ENCODE measurements at regions not wholly inside any gene's neighbourhood (a gene's known extent, or its start where the extent isn't known, plus 50 kb on each side); places are given as distances from the start of the nearest gene placed in this dataset.

- intact Hi-C loops (cut with micrococcal nuclease), result no loop called here
Observed at GRCh38 chr7:81623251-81623855, 146.5 kb downstream of the HGF start.

GRCh38 chr7:81621893-81622292 is 148.0 kb downstream of the HGF start:
- Mint-ChIP-seq H3K9me3 (no peaks in the 10 kb centered on the region), H3K36me3 (ENCODE audit: low read depth) (no peaks in the 10 kb centered on the region), H3K4me1 (ENCODE audit: low read depth) (no peaks in the 10 kb centered on the region), H3K4me3 (ENCODE audit: low read depth) (no peak overlapping the region), H3K27ac (no peak overlapping the region), H3K27me3 (ENCODE audit: low read depth) (no peaks in the 10 kb centered on the region)
- DNase-seq (ENCODE audit: low spot score), result no peak
- intact Hi-C loops (cut with micrococcal nuclease), result no loop called here

More at GRCh38 chr7:81623251-81623855, 146.5 kb downstream of the HGF start:
- Mint-ChIP-seq H3K36me3 (ENCODE audit: low read depth) (no peaks in the 10 kb centered on the region), H3K4me1 (ENCODE audit: low read depth) (no peaks in the 10 kb centered on the region), H3K27me3 (ENCODE audit: low read depth) (no peaks in the 10 kb centered on the region), H3K9me3 (no peaks in the 10 kb centered on the region), H3K4me3 (ENCODE audit: low read depth) (no peak overlapping the region), H3K27ac (no peak overlapping the region)
- DNase-seq (ENCODE audit: low spot score), result no peak

GRCh38 chr7:81618396-81619014 is 151.3 kb downstream of the HGF start:
- Mint-ChIP-seq H3K36me3 (ENCODE audit: low read depth) (no peaks in the 10 kb centered on the region), H3K4me3 (ENCODE audit: low read depth) (no peak overlapping the region), H3K27ac (no peak overlapping the region), H3K4me1 (ENCODE audit: low read depth) (no peaks in the 10 kb centered on the region), H3K27me3 (ENCODE audit: low read depth) (no peaks in the 10 kb centered on the region), H3K9me3 (no peaks in the 10 kb centered on the region)
- intact Hi-C loops (cut with micrococcal nuclease), result no loop called here
- DNase-seq (ENCODE audit: low spot score), result no peak

GRCh38 chr7:81616951-81617350 is 152.9 kb downstream of the HGF start:
- intact Hi-C loops (cut with micrococcal nuclease), result no loop called here
- no peaks in the 10 kb centered on the region for H3K4me1 Mint-ChIP-seq (ENCODE audit: low read depth)
- no peaks in the 10 kb centered on the region for H3K27me3 Mint-ChIP-seq (ENCODE audit: low read depth)
- H3K27ac Mint-ChIP-seq, result no peak overlapping the region
- no peak overlapping the region for H3K4me3 Mint-ChIP-seq (ENCODE audit: low read depth)
- no peak for DNase-seq (ENCODE audit: low spot score)
- H3K36me3 Mint-ChIP-seq (ENCODE audit: low read depth), result no peaks in the 10 kb centered on the region
- H3K9me3 Mint-ChIP-seq, result no peaks in the 10 kb centered on the region

- Mint-ChIP-seq H3K4me3 (ENCODE audit: low read depth) (no peak overlapping the region), H3K9me3 (no peaks in the 10 kb centered on the region), H3K27ac (no peak overlapping the region), H3K4me1 (ENCODE audit: low read depth) (no peaks in the 10 kb centered on the region), H3K36me3 (ENCODE audit: low read depth) (no peaks in the 10 kb centered on the region), H3K27me3 (ENCODE audit: low read depth) (no peaks in the 10 kb centered on the region)
- no peak for DNase-seq (ENCODE audit: low spot score)
- intact Hi-C loops (cut with micrococcal nuclease), result no loop called here
Observed at GRCh38 chr7:81611805-81612204, 158.0 kb downstream of the HGF start.

GRCh38 chr7:81611040-81611439 is 158.8 kb downstream of the HGF start:
- no peak for DNase-seq (ENCODE audit: low spot score)
- H3K27me3 Mint-ChIP-seq (ENCODE audit: low read depth), result no peaks in the 10 kb centered on the region
- no peak overlapping the region for H3K27ac Mint-ChIP-seq
- no peaks in the 10 kb centered on the region for H3K36me3 Mint-ChIP-seq (ENCODE audit: low read depth)
- H3K4me3 Mint-ChIP-seq (ENCODE audit: low read depth), result no peak overlapping the region
- H3K9me3 Mint-ChIP-seq, result no peaks in the 10 kb centered on the region
- no peaks in the 10 kb centered on the region for H3K4me1 Mint-ChIP-seq (ENCODE audit: low read depth)
- intact Hi-C loops (cut with micrococcal nuclease), result no loop called here

GRCh38 chr7:81608748-81609382 is 161.0 kb downstream of the HGF start:
- Mint-ChIP-seq H3K27me3 (ENCODE audit: low read depth) (no peaks in the 10 kb centered on the region), H3K4me3 (ENCODE audit: low read depth) (no peak overlapping the region), H3K27ac (no peak overlapping the region), H3K36me3 (ENCODE audit: low read depth) (no peaks in the 10 kb centered on the region), H3K4me1 (ENCODE audit: low read depth) (no peaks in the 10 kb centered on the region), H3K9me3 (no peaks in the 10 kb centered on the region)
- no peak for DNase-seq (ENCODE audit: low spot score)
- intact Hi-C loops (cut with micrococcal nuclease), result no loop called here

- Mint-ChIP-seq H3K27ac (no peak overlapping the region), H3K9me3 (no peaks in the 10 kb centered on the region), H3K4me3 (ENCODE audit: low read depth) (no peak overlapping the region), H3K36me3 (ENCODE audit: low read depth) (no peaks in the 10 kb centered on the region), H3K27me3 (ENCODE audit: low read depth) (no peaks in the 10 kb centered on the region), H3K4me1 (ENCODE audit: low read depth) (no peaks in the 10 kb centered on the region)
- intact Hi-C loops (cut with micrococcal nuclease), result no loop called here
- no peak for DNase-seq (ENCODE audit: low spot score)
Observed at GRCh38 chr7:81607987-81608386, 161.9 kb downstream of the HGF start.

GRCh38 chr7:81606078-81606863 is 163.6 kb downstream of the HGF start:
- H3K4me1 Mint-ChIP-seq (ENCODE audit: low read depth), result no peaks in the 10 kb centered on the region
- H3K9me3 Mint-ChIP-seq, result no peaks in the 10 kb centered on the region
- H3K36me3 Mint-ChIP-seq (ENCODE audit: low read depth), result no peaks in the 10 kb centered on the region
- no peak overlapping the region for H3K27ac Mint-ChIP-seq
- H3K27me3 Mint-ChIP-seq (ENCODE audit: low read depth), result no peaks in the 10 kb centered on the region
- no peak overlapping the region for H3K4me3 Mint-ChIP-seq (ENCODE audit: low read depth)
- no peak for DNase-seq (ENCODE audit: low spot score)
- intact Hi-C loops (cut with micrococcal nuclease), result no loop called here

GRCh38 chr7:81605493-81605892 is 164.4 kb downstream of the HGF start:
- no peaks in the 10 kb centered on the region for H3K4me1 Mint-ChIP-seq (ENCODE audit: low read depth)
- intact Hi-C loops (cut with micrococcal nuclease), result no loop called here
- no peaks in the 10 kb centered on the region for H3K36me3 Mint-ChIP-seq (ENCODE audit: low read depth)
- H3K9me3 Mint-ChIP-seq, result peaks cover 3% of the 10 kb centered on the region
- no peaks in the 10 kb centered on the region for H3K27me3 Mint-ChIP-seq (ENCODE audit: low read depth)
- no peak overlapping the region for H3K4me3 Mint-ChIP-seq (ENCODE audit: low read depth)
- DNase-seq (ENCODE audit: low spot score), result no peak
- H3K27ac Mint-ChIP-seq, result no peak overlapping the region

- peaks cover 5% of the 10 kb centered on the region for H3K9me3 Mint-ChIP-seq
- H3K36me3 Mint-ChIP-seq (ENCODE audit: low read depth), result no peaks in the 10 kb centered on the region
- no peak overlapping the region for H3K27ac Mint-ChIP-seq
- intact Hi-C loops (cut with micrococcal nuclease), result no loop called here
- H3K4me1 Mint-ChIP-seq (ENCODE audit: low read depth), result no peaks in the 10 kb centered on the region
- H3K4me3 Mint-ChIP-seq (ENCODE audit: low read depth), result no peak overlapping the region
- no peak for DNase-seq (ENCODE audit: low spot score)
- H3K27me3 Mint-ChIP-seq (ENCODE audit: low read depth), result no peaks in the 10 kb centered on the region
Observed at GRCh38 chr7:81604808-81605174, 165.1 kb downstream of the HGF start.

GRCh38 chr7:81604075-81604807 is 165.6 kb downstream of the HGF start:
- DNase-seq (ENCODE audit: low spot score), result no peak
- intact Hi-C loops (cut with micrococcal nuclease), result no loop called here
- no peaks in the 10 kb centered on the region for H3K4me1 Mint-ChIP-seq (ENCODE audit: low read depth)
- H3K36me3 Mint-ChIP-seq (ENCODE audit: low read depth), result no peaks in the 10 kb centered on the region
- H3K27me3 Mint-ChIP-seq (ENCODE audit: low read depth), result no peaks in the 10 kb centered on the region
- no peak overlapping the region for H3K27ac Mint-ChIP-seq
- no peak overlapping the region for H3K4me3 Mint-ChIP-seq (ENCODE audit: low read depth)
- H3K9me3 Mint-ChIP-seq, result peaks cover 5% of the 10 kb centered on the region
